HUES6 (cell line): ENCODE measurements at regions not wholly inside any gene's neighbourhood (a gene's known extent, or its start where the extent isn't known, plus 50 kb on each side); places are given as distances from the start of the nearest gene placed in this dataset.

Experiments used
- H3K27ac ChIP-seq: 2 replicates; pipeline ENCODE4 v1.7.0; 2013; ENCODE audit warnings: low read depth, mild to moderate bottlenecking, low read length, inconsistent platforms
- H3K27me3 ChIP-seq: 2 replicates; pipeline ENCODE4 v1.6.1; 2013; ENCODE audit warnings: low read length; ENCODE audit not compliant: control insufficient read depth, insufficient read depth
- H3K36me3 ChIP-seq: 2 replicates; pipeline ENCODE4 v1.6.1; 2013; ENCODE audit warnings: low read length; ENCODE audit not compliant: control insufficient read depth, insufficient read depth
- H3K4me1 ChIP-seq: 2 replicates; pipeline ENCODE4 v1.6.1; 2013; ENCODE audit warnings: low read length; ENCODE audit not compliant: control insufficient read depth, insufficient read depth
- H3K4me3 ChIP-seq: 2 replicates; pipeline ENCODE4 v1.5.1; 2013; ENCODE audit warnings: low read depth, low read length
- H3K9ac ChIP-seq: one replicate; pipeline ENCODE4 v1.6.1; 2013; ENCODE audit warnings: mild to moderate bottlenecking, low read length
- H3K9me3 ChIP-seq: 2 replicates; pipeline ENCODE4 v1.6.1; 2013; ENCODE audit warnings: low read depth, low read length; ENCODE audit not compliant: control insufficient read depth, insufficient read depth

- H3K4me3 ChIP-seq: no peak overlapping the region
- no peaks in the 10 kb centered on the region for H3K27me3 ChIP-seq
- H3K27ac ChIP-seq: no peak overlapping the region
- no peaks in the 10 kb centered on the region for H3K36me3 ChIP-seq
- peaks cover 10% of the 10 kb centered on the region; the same call in 1 of the 2 replicates for H3K4me1 ChIP-seq
- no peak overlapping the region for H3K9ac ChIP-seq
- H3K9me3 ChIP-seq: peaks cover 3% of the 10 kb centered on the region; the same call in 1 of the 2 replicates
Measured at GRCh38 chr15:36481156-36481555, 98.3 kb upstream of the CDIN1 start.

- H3K27me3 ChIP-seq: no peaks in the 10 kb centered on the region
Measured at GRCh38 chr15:36483409-36483808, 96.0 kb upstream of the CDIN1 start.

DNA sequence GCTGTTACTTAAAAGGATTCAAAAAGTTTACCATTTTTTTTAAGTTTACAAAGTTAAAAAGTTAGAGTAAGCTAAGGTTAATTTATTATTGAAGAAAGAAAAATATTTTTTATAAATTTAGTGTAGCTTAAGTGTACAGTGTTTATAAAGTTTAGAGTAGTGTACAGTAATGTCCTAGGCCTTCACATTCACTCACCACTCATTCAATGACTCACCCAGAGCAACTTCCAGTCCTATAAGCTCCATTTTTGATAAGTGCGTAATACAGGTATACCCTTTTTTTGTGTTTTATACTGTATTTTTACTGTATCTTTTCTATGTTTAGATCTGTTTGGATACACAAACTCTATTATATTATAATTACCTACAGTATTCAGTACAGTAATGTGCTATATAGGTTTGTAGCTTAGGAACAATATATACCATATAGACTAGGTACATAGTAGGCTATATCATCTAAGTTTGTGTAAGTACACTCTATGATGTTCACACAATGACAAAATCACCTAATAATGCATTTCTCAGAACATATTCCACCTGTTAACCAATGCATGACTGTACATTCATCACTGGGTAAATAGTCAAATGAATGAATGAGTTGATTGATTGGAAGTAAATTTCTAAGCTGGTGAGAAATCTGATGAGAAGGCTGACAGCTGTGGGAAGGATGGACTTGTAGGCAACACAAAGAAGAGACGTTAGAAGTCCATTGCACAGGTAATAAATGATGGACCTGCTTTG lies 95.2 kb upstream of the CDIN1 start:
- Histone ChIP-seq H3K36me3 (no peaks in the 10 kb centered on the region), H3K27ac (no peak overlapping the region), H3K9ac (no peak overlapping the region), H3K4me3 (no peak overlapping the region), H3K27me3 (no peaks in the 10 kb centered on the region), H3K4me1 (peaks cover 6% of the 10 kb centered on the region; the same call in 1 of the 2 replicates), H3K9me3 (peaks cover 3% of the 10 kb centered on the region; the same call in 1 of the 2 replicates)

More at GRCh38 chr15:36483409-36483808, 96.0 kb upstream of the CDIN1 start:
- H3K4me3 ChIP-seq: no peak overlapping the region
- peaks cover 3% of the 10 kb centered on the region; the same call in 1 of the 2 replicates for H3K9me3 ChIP-seq
- H3K4me1 ChIP-seq: peaks cover 10% of the 10 kb centered on the region; the same call in 1 of the 2 replicates
- H3K9ac ChIP-seq: no peak overlapping the region
- no peak overlapping the region for H3K27ac ChIP-seq
- no peaks in the 10 kb centered on the region for H3K36me3 ChIP-seq

DNA sequence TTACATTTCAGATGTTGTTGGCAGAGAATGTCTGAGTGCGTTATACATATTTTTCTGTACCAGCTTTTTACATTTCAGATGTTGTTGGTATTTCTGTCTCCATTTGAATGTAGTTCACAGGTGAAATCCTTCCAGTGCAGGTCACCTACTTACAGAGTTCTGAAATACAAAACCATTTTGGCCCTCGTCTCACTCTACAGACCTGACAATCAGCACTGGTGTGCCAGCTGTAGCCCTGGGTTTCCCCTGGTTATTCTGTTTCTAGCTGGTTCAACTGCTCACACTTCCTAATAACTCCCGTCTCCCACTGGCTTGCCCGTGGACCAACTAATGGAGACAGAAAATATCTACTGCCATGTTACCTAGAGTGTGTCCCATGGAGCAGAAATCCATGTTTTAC lies 87.5 kb upstream of the CDIN1 start:
- no peaks in the 10 kb centered on the region for H3K27me3 ChIP-seq
- no peaks in the 10 kb centered on the region for H3K4me1 ChIP-seq
- H3K4me3 ChIP-seq: no peak overlapping the region
- no peaks in the 10 kb centered on the region for H3K36me3 ChIP-seq
- no peak overlapping the region for H3K9ac ChIP-seq
- no peak overlapping the region for H3K27ac ChIP-seq
- no peaks in the 10 kb centered on the region for H3K9me3 ChIP-seq

DNA sequence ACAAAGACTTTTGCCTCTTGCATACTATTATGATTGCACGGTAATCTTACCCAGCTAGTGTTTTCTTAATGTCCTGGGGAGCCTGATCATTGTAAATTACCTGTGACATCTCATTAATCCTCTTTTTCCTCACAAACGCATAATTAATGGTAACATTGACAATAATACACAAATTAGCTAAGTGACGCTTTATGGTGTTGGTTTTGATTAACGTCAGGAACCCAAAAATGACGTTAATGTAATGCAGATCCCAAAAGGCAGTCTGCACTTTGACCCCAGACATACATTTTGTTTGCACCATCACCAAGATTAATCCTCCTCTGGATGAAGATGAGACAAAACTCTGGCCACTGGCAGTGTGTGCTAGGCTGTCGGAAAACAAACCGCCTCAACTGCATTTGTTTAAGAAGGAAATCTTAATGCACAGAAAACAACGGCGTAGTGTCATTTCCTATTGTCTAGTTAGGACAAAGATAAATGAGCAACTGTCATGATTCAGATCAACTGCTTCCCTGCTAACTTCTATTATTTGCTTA lies 83.9 kb upstream of the CDIN1 start:
- H3K4me1 ChIP-seq: no peaks in the 10 kb centered on the region
- no peaks in the 10 kb centered on the region for H3K9me3 ChIP-seq
- H3K27me3 ChIP-seq: no peaks in the 10 kb centered on the region
- H3K4me3 ChIP-seq: no peak overlapping the region
- H3K9ac ChIP-seq: no peak overlapping the region
- no peaks in the 10 kb centered on the region for H3K36me3 ChIP-seq
- H3K27ac ChIP-seq: no peak overlapping the region

DNA sequence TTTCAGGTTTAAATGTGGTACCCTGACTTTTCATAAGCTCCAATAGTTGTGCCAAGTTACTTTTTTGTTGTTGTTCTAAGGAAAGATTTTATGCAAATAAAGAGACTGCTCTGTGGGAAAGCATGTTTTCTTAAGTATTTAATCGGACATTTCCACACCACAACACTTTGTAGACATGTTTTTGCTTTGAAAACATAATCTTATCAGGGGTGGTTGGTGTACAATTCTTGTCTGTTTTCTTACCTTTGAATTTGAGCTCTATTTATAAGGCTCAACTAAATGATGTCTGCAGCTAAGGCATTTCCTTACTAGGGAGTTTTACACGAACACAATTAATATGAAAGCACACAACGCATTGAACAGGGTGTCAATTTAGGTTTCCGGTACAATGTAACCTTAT lies 81.5 kb upstream of the CDIN1 start:
- H3K27ac ChIP-seq: no peak overlapping the region
- no peaks in the 10 kb centered on the region for H3K27me3 ChIP-seq
- no peaks in the 10 kb centered on the region for H3K9me3 ChIP-seq
- no peak overlapping the region for H3K4me3 ChIP-seq
- no peaks in the 10 kb centered on the region for H3K4me1 ChIP-seq
- H3K9ac ChIP-seq: no peak overlapping the region
- no peaks in the 10 kb centered on the region for H3K36me3 ChIP-seq

- H3K27me3 ChIP-seq: no peaks in the 10 kb centered on the region
- no peak overlapping the region for H3K27ac ChIP-seq
- H3K9me3 ChIP-seq: no peaks in the 10 kb centered on the region
- H3K4me1 ChIP-seq: no peaks in the 10 kb centered on the region
- H3K36me3 ChIP-seq: no peaks in the 10 kb centered on the region
- H3K9ac ChIP-seq: no peak overlapping the region
- no peak overlapping the region for H3K4me3 ChIP-seq
Measured at GRCh38 chr15:36498401-36498800, 81.0 kb upstream of the CDIN1 start.

GRCh38 chr15:36498916-36499315 lies 80.5 kb upstream of the CDIN1 start:
- no peaks in the 10 kb centered on the region for H3K9me3 ChIP-seq
- H3K27ac ChIP-seq: no peak overlapping the region
- H3K36me3 ChIP-seq: no peaks in the 10 kb centered on the region
- no peaks in the 10 kb centered on the region for H3K27me3 ChIP-seq
- H3K4me3 ChIP-seq: no peak overlapping the region
- H3K9ac ChIP-seq: no peak overlapping the region
- no peaks in the 10 kb centered on the region for H3K4me1 ChIP-seq

- no peak overlapping the region for H3K27ac ChIP-seq
- H3K9me3 ChIP-seq: no peaks in the 10 kb centered on the region
- no peaks in the 10 kb centered on the region for H3K36me3 ChIP-seq
- no peaks in the 10 kb centered on the region for H3K4me1 ChIP-seq
- H3K4me3 ChIP-seq: no peak overlapping the region
- H3K9ac ChIP-seq: no peak overlapping the region
- H3K27me3 ChIP-seq: no peaks in the 10 kb centered on the region
Measured at GRCh38 chr15:36499412-36500389, 79.7 kb upstream of the CDIN1 start.

- Histone ChIP-seq H3K4me3 (no peak overlapping the region), H3K9me3 (no peaks in the 10 kb centered on the region), H3K9ac (no peak overlapping the region), H3K27me3 (no peaks in the 10 kb centered on the region), H3K36me3 (no peaks in the 10 kb centered on the region), H3K4me1 (no peaks in the 10 kb centered on the region), H3K27ac (no peak overlapping the region)
Measured at GRCh38 chr15:36501063-36501678, 78.3 kb upstream of the CDIN1 start.
